GM12878 (cell line): ENCODE measurements at regions not wholly inside any gene's neighbourhood (a gene's known extent, or its start where the extent isn't known, plus 50 kb on each side); places are given as distances from the start of the nearest gene placed in this dataset.

ENCODE experiments used
- ATAC-seq: fragments of 200-7000 bp; cut with Tn5 transposase; 3 replicates; pipeline ENCODE4 v1.9.1; 2020; ENCODE audit warnings: mild to moderate bottlenecking, moderate library complexity
- BruUV-seq: library from RNA; stranded (reverse); fragments of 400-500 nt; replicated peaks from 2 replicates; lab custom pipeline; 2021; lab: Mats Ljungman, UMichigan
- CTCF ChIA-PET: fragments of 300-600 bp; sonication (Branson Sonifier 250); formaldehyde crosslinking; extraction: SDS; loops from one replicate; lab custom pipeline; 2021; ENCODE audit warnings: inconsistent platforms; lab: Yijun Ruan, JAX
- POLR2A ChIA-PET: fragments of 350-600 bp; formaldehyde crosslinking; extraction: SDS; loops from one replicate; lab custom pipeline; 2021; ENCODE audit warnings: inconsistent platforms; lab: Charles Lee
- RAD21 ChIA-PET: fragments of 300-600 bp; sonication (Branson Sonifier 250); formaldehyde crosslinking; loops from one replicate; lab custom pipeline; 2023; ENCODE audit warnings: antibody characterized with exemption; ENCODE audit not compliant: unreplicated experiment; lab: Charles Lee
- SMC1A ChIA-PET: fragments of 300-600 bp; sonication (Branson Sonifier 250); formaldehyde crosslinking; loops from one replicate; lab custom pipeline; 2023; ENCODE audit not compliant: unreplicated experiment, uncharacterized antibody; lab: Charles Lee
- DNase-seq: peaks from one replicate; pipeline ENCODE4 v3.0.0-alpha.2; 2011; ENCODE audit warnings: low read depth, low spot score
- FAIRE-seq: peaks from 3 replicates; lab custom pipeline; 2011; peaks lifted over from hg19 to GRCh38; lab: Jason Lieb, UNC
- H2AFZ ChIP-seq: 2 replicates; pipeline ENCODE4 v1.6.0; 2011; ENCODE audit warnings: low read depth, low read length, control low read depth; ENCODE audit not compliant: control insufficient read depth
- H3K27ac ChIP-seq: 2 replicates; pipeline ENCODE4 v1.5.1; 2011; ENCODE audit warnings: control low read depth; ENCODE audit not compliant: control insufficient read depth, insufficient read depth
- H3K27me3 ChIP-seq, 2 experiments: replicated peaks in 1 of 2; 2 replicates each; pipeline versions ENCODE4 v1.6.0 to v1.6.1; 2011; ENCODE audit warnings: low read length in 1 of 2; ENCODE audit not compliant: control insufficient read depth in 2 of 2, insufficient read depth in 2 of 2
- H3K36me3 ChIP-seq, 2 experiments: 2 replicates each; pipeline ENCODE4 v1.5.1; 2011; ENCODE audit warnings: low read length in 1 of 2; ENCODE audit not compliant: control insufficient read depth in 2 of 2, insufficient read depth in 2 of 2
- H3K4me1 ChIP-seq: 2 replicates; pipeline ENCODE4 v1.6.1; 2011; ENCODE audit warnings: mild to moderate bottlenecking, low read length, moderate library complexity, mixed read lengths; ENCODE audit not compliant: control insufficient read depth, insufficient read depth
- H3K4me2 ChIP-seq: 2 replicates; pipeline ENCODE4 v1.6.0; 2011; ENCODE audit warnings: control low read depth; ENCODE audit not compliant: control insufficient read depth, insufficient read depth
- H3K4me3 ChIP-seq: fragments of 200-600 bp; sonication (generic); 2 replicates; pipeline ENCODE4 v1.5.1; 2016
- H3K79me2 ChIP-seq: 2 replicates; pipeline ENCODE4 v1.6.0; 2011; ENCODE audit warnings: low read length; ENCODE audit not compliant: control insufficient read depth, insufficient read depth
- H3K9ac ChIP-seq: 2 replicates; pipeline ENCODE4 v1.8.0; 2011; ENCODE audit warnings: low read length, control low read depth, mixed read lengths; ENCODE audit not compliant: control insufficient read depth, insufficient read depth
- H3K9me3 ChIP-seq: replicated peaks from 3 replicates; pipeline ENCODE4 v1.5.1; 2011; ENCODE audit warnings: mild to moderate bottlenecking, low read length; ENCODE audit not compliant: control insufficient read depth, insufficient read depth
- H4K20me1 ChIP-seq: 2 replicates; pipeline ENCODE4 v1.6.0; 2011; ENCODE audit not compliant: control insufficient read depth, insufficient read depth
- ATF2 ChIP-seq: IDR thresholded peaks from 2 replicates; pipeline ENCODE4 v1.6.1; 2012; ENCODE audit warnings: low read length, inconsistent platforms
- BRCA1 ChIP-seq: IDR thresholded peaks from 2 replicates; pipeline ENCODE4 v1.6.1; 2011; ENCODE audit warnings: low read depth, low read length, improper control_type of control experiment
- CREB1 ChIP-seq: IDR thresholded peaks from 2 replicates; pipeline ENCODE4 v1.6.1; 2012; ENCODE audit warnings: low read depth, mild to moderate bottlenecking, inconsistent platforms
- EED ChIP-seq: sonication (generic); IDR thresholded peaks from 2 replicates; pipeline ENCODE4 v1.6.1; 2016; ENCODE audit warnings: antibody characterized with exemption, low read depth
- ETV6 ChIP-seq, 2 experiments: fragments of 450-650 bp in 1 of 2; IDR thresholded peaks in 1 of 2; conservative IDR thresholded peaks in 1 of 2; 2 replicates each; pipeline ENCODE4 v1.6.1; 2014; ENCODE audit warnings: antibody characterized with exemption in 1 of 2, borderline replicate concordance in 1 of 2, low read depth in 1 of 2, mild to moderate bottlenecking in 1 of 2, moderate library complexity in 1 of 2
- IKZF2 ChIP-seq, 2 experiments: fragments of 450-650 bp; IDR thresholded peaks; 2 replicates each; pipeline ENCODE4 v1.6.1; 2017; ENCODE audit warnings: mild to moderate bottlenecking in 2 of 2, moderate library complexity in 2 of 2
- MEF2A ChIP-seq: IDR thresholded peaks from 2 replicates; pipeline ENCODE4 v1.6.1; 2011; ENCODE audit warnings: low read depth, mild to moderate bottlenecking, low read length, moderate library complexity; ENCODE audit not compliant: insufficient read depth
- MTA3 ChIP-seq: IDR thresholded peaks from 2 replicates; pipeline ENCODE4 v1.6.1; 2012; ENCODE audit warnings: low read length, inconsistent platforms, borderline replicate concordance
- NFIC ChIP-seq: IDR thresholded peaks from 2 replicates; pipeline ENCODE4 v1.6.1; 2012; ENCODE audit warnings: low read depth, mild to moderate bottlenecking, inconsistent platforms, low read length, moderate library complexity
- PAX5 ChIP-seq: IDR thresholded peaks from 2 replicates; pipeline ENCODE4 v1.6.1; 2011; ENCODE audit warnings: low read depth, low read length, borderline replicate concordance
- RCOR1 ChIP-seq: conservative IDR thresholded peaks from 2 replicates; pipeline ENCODE4 v1.6.1; 2012; ENCODE audit warnings: low read depth, low read length, improper control_type of control experiment
- RUNX3 ChIP-seq: IDR thresholded peaks from 2 replicates; pipeline ENCODE4 v1.6.1; 2012; ENCODE audit warnings: low read length, inconsistent platforms
- SPI1 ChIP-seq: IDR thresholded peaks from 2 replicates; pipeline ENCODE4 v1.6.1; 2011; ENCODE audit warnings: low read depth, mild to moderate bottlenecking, low read length, moderate library complexity, borderline replicate concordance; ENCODE audit not compliant: insufficient read depth
- TCF3 ChIP-seq: IDR thresholded peaks from 2 replicates; pipeline ENCODE4 v1.6.1; 2012; ENCODE audit warnings: low read depth, mild to moderate bottlenecking, low read length, borderline replicate concordance; ENCODE audit not compliant: insufficient read depth
- TCF7 ChIP-seq: IDR thresholded peaks from 2 replicates; pipeline ENCODE4 v1.6.1; 2014; ENCODE audit warnings: antibody characterized with exemption, borderline replicate concordance
- YY1 ChIP-seq: IDR thresholded peaks from 2 replicates; pipeline ENCODE4 v1.6.1; 2011; ENCODE audit warnings: low read depth, mild to moderate bottlenecking, low read length
- WGBS: methylation state at CpG from one replicate; pipeline ENCODE4 v1.1.6; 2016; ENCODE audit warnings: low lambda C conversion rate; ENCODE audit not compliant: insufficient replicate concordance, insufficient coverage; ENCODE audit errors: missing lambda C conversion rate; 5-methylcytosine and 5-hydroxymethylcytosine counted together
- in situ Hi-C: fragments of 300-500 bp; cut with MboI; formaldehyde crosslinking; loops from 9 replicates; pipeline ENCODE4 v1.14.3; 2018; ENCODE audit warnings: mixed read lengths
- intact Hi-C: fragments of 100-400 bp; cut with micrococcal nuclease; formaldehyde crosslinking; loops from one replicate; pipeline ENCODE4 v1.14.2; 2022; ENCODE audit not compliant: unreplicated experiment
- TF ChIP-seq, protein P1 (sequence below): fragments of 450-650 bp; IDR thresholded peaks from 2 replicates; pipeline ENCODE4 v1.6.1; 2016; ENCODE audit warnings: mild to moderate bottlenecking, moderate library complexity, borderline replicate concordance
- TF ChIP-seq, protein P2 (sequence below): IDR thresholded peaks from 2 replicates; pipeline ENCODE4 v1.6.1; 2011; ENCODE audit warnings: mild to moderate bottlenecking, low read depth, low read length, moderate library complexity; ENCODE audit not compliant: insufficient replicate concordance

DNA sequence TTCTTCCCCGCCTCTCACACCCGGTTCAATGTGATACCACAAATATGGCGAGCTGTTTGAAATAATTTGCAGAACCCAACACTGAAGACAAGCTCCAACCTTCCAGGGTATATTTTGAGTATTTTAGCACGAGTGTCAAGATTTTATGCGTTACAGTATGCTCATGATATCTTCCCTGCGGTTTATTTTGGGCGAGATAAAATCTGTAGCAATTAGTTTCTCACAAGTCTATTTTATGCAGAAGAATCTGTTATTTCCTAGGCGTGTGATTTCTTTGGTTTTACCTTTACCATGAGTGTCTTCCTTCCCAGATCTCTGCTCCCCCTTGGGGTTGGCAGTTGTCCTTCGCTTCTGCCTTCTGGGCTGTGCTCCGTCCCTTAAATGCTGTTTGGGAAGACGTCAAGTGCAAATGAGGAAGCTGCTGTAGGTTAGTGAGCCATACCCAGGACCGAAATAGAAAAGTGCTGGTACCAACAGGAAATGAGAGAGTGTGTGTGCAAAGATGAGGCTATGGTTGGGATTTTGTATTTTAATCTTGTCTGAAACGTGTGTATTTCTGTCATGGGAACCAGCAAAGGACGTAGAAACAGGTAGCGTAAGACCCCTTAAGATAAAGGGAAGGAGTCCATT is 299.8 kb downstream of the KLF6 start:
- ATAC-seq (no peak), DNase-seq (peak; percentile 59), FAIRE-seq (peak; percentile 31)
- H3K4me3 ChIP-seq, result peak overlapping the region; percentile 40; the same call in 1 of the 2 replicates
- in situ Hi-C loops, result no loop called here
- H3K9ac ChIP-seq, result peak overlapping the region; percentile 54
- H3K9me3 ChIP-seq, result peaks cover 3% of the 10 kb centered on the region; the same call in 2 of the 3 replicates
- POLR2A ChIA-PET, result no interaction called here
- H3K4me1 ChIP-seq, result peaks cover 38% of the 10 kb centered on the region
- no TSS peak for BruUV-seq
- intact Hi-C loops, result no loop called here
- no peaks in the 10 kb centered on the region for H3K36me3 ChIP-seq
- CTCF ChIA-PET, result no interaction called here
- H4K20me1 ChIP-seq, result no peaks in the 10 kb centered on the region
- H3K4me2 ChIP-seq, result peak overlapping the region; percentile 82
- no peaks in the 10 kb centered on the region for H3K79me2 ChIP-seq
- H3K27ac ChIP-seq, result peak overlapping the region; percentile 80
- no peaks in the 10 kb centered on the region for H3K27me3 ChIP-seq
- SMC1A ChIA-PET, result no interaction called here
- peak overlapping the region; percentile 25 for H2AFZ ChIP-seq
- RAD21 ChIA-PET, result no interaction called here
- WGBS, result 10% methylated on average over 15 of the region's 15 CpGs
- TF ChIP-seq MTA3 (0 out of 2 replicates have a peak, but pooled peaks have one; percentile 29), TCF7 (no peak), SPI1 (peak; percentile 48; the same call in 1 of the 2 replicates), TCF3 (no peak), NFIC (peak; percentile 26; the same call in 1 of the 2 replicates), EED (peak; percentile 77), RUNX3 (0 out of 2 replicates have a peak, but pooled peaks have one; percentile 13), IKZF2 (IDR thresholded peaks at IDR 0.05) (no peak), YY1 (no peak), ATF2 (peak; percentile 27; the same call in 1 of the 2 replicates), ETV6 (conservative IDR thresholded peaks at IDR 0.05 in 1 of 2, IDR thresholded peaks at IDR 0.05 in 1 of 2; ENCODE audit: borderline replicate concordance in 1 of 2, low read depth in 1 of 2) (peak in 1 of 2 experiments; percentile 6; a peak in 1 of 4 replicates), PAX5 (no peak), MEF2A (peak; percentile 70; the same call in 1 of the 2 replicates), BRCA1 (no peak), CREB1 (no peak), RCOR1 (no peak)
- TF ChIP-seq, protein P1, sequence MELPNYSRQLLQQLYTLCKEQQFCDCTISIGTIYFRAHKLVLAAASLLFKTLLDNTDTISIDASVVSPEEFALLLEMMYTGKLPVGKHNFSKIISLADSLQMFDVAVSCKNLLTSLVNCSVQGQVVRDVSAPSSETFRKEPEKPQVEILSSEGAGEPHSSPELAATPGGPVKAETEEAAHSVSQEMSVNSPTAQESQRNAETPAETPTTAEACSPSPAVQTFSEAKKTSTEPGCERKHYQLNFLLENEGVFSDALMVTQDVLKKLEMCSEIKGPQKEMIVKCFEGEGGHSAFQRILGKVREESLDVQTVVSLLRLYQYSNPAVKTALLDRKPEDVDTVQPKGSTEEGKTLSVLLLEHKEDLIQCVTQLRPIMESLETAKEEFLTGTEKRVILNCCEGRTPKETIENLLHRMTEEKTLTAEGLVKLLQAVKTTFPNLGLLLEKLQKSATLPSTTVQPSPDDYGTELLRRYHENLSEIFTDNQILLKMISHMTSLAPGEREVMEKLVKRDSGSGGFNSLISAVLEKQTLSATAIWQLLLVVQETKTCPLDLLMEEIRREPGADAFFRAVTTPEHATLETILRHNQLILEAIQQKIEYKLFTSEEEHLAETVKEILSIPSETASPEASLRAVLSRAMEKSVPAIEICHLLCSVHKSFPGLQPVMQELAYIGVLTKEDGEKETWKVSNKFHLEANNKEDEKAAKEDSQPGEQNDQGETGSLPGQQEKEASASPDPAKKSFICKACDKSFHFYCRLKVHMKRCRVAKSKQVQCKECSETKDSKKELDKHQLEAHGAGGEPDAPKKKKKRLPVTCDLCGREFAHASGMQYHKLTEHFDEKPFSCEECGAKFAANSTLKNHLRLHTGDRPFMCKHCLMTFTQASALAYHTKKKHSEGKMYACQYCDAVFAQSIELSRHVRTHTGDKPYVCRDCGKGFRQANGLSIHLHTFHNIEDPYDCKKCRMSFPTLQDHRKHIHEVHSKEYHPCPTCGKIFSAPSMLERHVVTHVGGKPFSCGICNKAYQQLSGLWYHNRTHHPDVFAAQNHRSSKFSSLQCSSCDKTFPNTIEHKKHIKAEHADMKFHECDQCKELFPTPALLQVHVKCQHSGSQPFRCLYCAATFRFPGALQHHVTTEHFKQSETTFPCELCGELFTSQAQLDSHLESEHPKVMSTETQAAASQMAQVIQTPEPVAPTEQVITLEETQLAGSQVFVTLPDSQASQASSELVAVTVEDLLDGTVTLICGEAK, result no peak
- TF ChIP-seq, protein P2, sequence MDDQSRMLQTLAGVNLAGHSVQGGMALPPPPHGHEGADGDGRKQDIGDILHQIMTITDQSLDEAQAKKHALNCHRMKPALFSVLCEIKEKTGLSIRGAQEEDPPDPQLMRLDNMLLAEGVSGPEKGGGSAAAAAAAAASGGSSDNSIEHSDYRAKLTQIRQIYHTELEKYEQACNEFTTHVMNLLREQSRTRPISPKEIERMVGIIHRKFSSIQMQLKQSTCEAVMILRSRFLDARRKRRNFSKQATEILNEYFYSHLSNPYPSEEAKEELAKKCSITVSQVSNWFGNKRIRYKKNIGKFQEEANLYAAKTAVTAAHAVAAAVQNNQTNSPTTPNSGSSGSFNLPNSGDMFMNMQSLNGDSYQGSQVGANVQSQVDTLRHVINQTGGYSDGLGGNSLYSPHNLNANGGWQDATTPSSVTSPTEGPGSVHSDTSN, result no peak
